ENCODE measurements at regions not wholly inside any gene's neighbourhood (a gene's known extent, or its start where the extent isn't known, plus 50 kb on each side); places are given as distances from the start of the nearest gene placed in this dataset.

DNA sequence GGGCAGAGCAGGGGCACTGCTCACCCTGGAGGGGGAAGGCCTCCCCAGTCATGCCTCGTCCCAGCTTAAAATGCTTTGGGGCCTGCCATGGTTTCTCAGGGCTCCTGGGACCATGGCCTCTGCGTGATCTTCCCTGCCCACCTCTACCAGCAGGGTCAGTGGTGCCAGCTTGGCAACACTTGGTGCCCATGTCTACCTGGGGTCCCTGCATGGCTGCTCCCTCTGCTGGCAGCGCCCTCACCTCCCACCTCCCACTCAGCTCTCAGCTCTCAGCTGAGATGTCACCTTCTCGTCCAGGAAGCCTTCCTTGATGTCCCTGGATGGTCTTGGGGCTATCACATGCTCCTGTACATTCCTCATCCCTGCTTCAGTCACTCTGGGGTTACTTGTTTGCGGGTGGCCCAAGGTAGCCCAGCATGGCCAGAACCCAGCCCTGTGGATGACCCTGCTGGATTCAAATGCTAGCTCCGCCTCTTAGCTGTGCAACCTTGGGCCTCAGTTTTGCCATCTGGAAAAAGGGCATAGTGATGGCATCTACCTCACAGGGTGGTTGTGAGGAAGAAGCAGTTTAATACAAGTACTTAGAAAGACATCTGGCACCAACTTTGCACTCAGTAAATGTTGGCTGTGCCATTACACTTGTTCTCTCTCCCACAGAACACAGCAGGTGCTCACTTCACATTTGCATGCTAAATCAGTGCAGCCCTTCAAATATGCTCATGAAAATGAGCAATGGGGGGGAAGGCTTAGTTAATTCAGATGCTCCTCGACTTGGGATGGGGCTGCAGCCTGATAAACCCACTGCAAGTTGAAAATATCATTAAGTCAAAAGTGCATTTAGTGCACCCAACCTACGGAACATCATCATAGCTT lies 53.5 kb upstream of the PTPN1 start:
- Histone ChIP-seq H3K9me3 (ENCODE audit: severe bottlenecking) (no peaks in the 10 kb centered on the region), H3K27ac (no peak overlapping the region), H3K27me3 (ENCODE audit: insufficient read depth, low read depth, severe bottlenecking) (no peaks in the 10 kb centered on the region), H3K36me3 (no peaks in the 10 kb centered on the region), H3K4me3 (ENCODE audit: low read depth, low read length) (no peak overlapping the region)
- DNase-seq = no peak
- TF ChIP-seq, protein P1, sequence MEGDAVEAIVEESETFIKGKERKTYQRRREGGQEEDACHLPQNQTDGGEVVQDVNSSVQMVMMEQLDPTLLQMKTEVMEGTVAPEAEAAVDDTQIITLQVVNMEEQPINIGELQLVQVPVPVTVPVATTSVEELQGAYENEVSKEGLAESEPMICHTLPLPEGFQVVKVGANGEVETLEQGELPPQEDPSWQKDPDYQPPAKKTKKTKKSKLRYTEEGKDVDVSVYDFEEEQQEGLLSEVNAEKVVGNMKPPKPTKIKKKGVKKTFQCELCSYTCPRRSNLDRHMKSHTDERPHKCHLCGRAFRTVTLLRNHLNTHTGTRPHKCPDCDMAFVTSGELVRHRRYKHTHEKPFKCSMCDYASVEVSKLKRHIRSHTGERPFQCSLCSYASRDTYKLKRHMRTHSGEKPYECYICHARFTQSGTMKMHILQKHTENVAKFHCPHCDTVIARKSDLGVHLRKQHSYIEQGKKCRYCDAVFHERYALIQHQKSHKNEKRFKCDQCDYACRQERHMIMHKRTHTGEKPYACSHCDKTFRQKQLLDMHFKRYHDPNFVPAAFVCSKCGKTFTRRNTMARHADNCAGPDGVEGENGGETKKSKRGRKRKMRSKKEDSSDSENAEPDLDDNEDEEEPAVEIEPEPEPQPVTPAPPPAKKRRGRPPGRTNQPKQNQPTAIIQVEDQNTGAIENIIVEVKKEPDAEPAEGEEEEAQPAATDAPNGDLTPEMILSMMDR (IDR thresholded peaks at IDR 0.05; ENCODE audit: low read depth, low read length) = peak; percentile 41

DNA sequence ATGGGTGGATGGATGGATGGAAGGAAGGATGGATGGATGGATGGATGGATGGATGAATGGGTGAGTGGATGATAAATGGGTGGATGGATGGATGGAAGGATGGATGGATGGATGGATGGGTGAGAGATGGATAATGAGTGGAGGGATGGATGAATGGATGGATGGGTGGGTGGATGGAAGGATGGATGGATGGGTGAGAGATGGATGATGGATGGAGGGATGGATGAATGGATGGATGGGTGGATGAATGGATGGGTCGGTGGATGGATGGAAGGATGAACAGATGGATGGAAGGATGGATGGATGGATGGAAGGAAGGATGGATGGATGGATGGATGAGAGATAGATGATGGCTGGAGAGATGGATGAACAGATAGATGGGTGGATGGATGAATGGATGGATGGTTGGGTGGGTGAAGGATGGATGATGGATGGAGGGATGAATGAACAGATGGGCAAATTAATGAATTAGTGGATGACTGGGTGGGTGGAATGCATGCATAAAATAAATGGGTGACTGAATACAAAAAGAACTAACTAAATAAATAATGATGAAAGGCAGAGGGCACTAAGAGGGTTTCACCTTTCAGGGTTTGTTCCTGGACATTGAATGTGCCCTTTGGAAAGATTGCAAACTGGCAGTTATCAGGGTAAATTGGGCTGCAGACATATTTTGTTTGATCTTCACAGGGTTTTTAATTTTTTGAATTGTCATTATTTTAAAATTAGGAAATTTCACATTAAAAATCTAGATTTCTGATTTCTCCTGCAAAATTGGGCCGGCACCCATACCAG lies 50.9 kb upstream of the PTPN1 start:
- no peaks in the 10 kb centered on the region for H3K36me3 ChIP-seq
- H3K4me3 ChIP-seq (ENCODE audit: low read depth, low read length) = no peak overlapping the region
- no peaks in the 10 kb centered on the region for H3K9me3 ChIP-seq (ENCODE audit: severe bottlenecking)
- no peak for DNase-seq
- H3K27ac ChIP-seq = no peak overlapping the region
- TF ChIP-seq, protein P1 (IDR thresholded peaks at IDR 0.05; ENCODE audit: low read depth, low read length) = no peak
- H3K27me3 ChIP-seq (ENCODE audit: insufficient read depth, low read depth, severe bottlenecking) = no peaks in the 10 kb centered on the region

DNA sequence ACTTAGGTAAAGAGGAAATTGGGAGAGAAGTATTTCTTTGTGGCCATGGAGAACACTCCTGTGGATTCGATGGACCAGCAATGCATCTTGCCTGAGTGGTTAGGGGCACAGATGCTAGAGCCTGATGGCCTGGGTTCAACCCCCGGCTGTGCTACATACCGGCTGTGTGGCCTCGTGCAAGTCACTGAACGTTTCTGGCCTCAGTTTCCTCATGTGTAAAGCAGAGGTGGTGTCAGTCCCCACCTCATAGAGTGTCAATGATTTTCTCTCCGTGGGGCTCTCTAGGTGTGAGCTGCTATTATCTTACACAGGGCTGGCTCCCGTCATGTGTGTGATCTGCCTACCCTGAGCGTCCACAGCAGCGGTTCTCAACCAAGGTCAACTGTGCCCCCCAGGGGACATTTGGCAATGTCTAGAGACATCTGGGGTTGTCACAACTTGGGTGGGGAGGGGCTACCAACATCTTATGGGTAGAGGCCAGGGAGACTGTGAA lies 50.0 kb upstream of the PTPN1 start:
- DNase-seq = no peak
- Histone ChIP-seq H3K9me3 (ENCODE audit: severe bottlenecking) (no peaks in the 10 kb centered on the region), H3K27me3 (ENCODE audit: insufficient read depth, low read depth, severe bottlenecking) (no peaks in the 10 kb centered on the region), H3K27ac (no peak overlapping the region; the same call in 1 of the 2 replicates), H3K36me3 (no peaks in the 10 kb centered on the region), H3K4me3 (ENCODE audit: low read depth, low read length) (no peak overlapping the region)
- TF ChIP-seq, protein P1 (IDR thresholded peaks at IDR 0.05; ENCODE audit: low read depth, low read length) = no peak
